ENCODE measurements at regions not wholly inside any gene's neighbourhood (a gene's known extent, or its start where the extent isn't known, plus 50 kb on each side); places are given as distances from the start of the nearest gene placed in this dataset.

DNA sequence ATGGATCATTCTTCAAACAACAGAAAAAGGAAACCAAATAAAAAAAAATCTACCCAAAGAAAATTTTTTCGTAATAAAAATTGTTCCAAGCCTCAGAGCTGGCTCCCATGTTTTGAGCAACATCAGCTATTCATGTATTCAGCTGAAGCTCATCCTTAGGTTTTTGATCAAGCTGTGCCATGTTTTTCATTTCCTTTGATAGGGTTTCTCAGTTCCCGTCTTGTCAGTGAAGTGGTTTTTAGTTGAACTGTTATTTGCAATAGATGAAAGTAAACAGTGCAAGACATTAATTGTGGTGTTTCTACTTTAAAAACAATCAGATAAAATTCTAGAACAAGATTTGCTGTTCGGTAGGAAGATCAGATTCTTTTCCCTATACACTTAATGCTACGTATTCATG, 55.4 kb upstream of the SPTSSB start:
- no peak overlapping the region for H3K9ac ChIP-seq (replicated peaks; ENCODE audit: extremely low read depth, insufficient read depth, low read length)
- H3K4me2 ChIP-seq (ENCODE audit: insufficient read depth, low read length), result no peak overlapping the region
- H3K27me3 ChIP-seq (ENCODE audit: control insufficient read depth in 2 of 2, insufficient read depth in 2 of 2, low read length in 2 of 2), result peaks cover 4 to 5% of the 10 kb centered on the region in 2 experiments
- no TSS peak for BruUV-seq (replicated peaks)
- TF ChIP-seq POLR2A (IDR thresholded peaks at IDR 0.05; ENCODE audit: low read depth, low read length) (no peak), FOS (IDR thresholded peaks at IDR 0.05; ENCODE audit: borderline replicate concordance, insufficient read depth, low read length) (no peak), GATA2 (IDR thresholded peaks at IDR 0.05; ENCODE audit: insufficient read depth, insufficient read length, low read depth, low read length) (no peak), JUN (IDR thresholded peaks at IDR 0.05; ENCODE audit: borderline replicate concordance, insufficient read depth, insufficient read length, low read depth) (no peak), MYC (IDR thresholded peaks at IDR 0.05; ENCODE audit: low read depth, low read length) (no peak)
- H3K4me1 ChIP-seq (ENCODE audit: control insufficient read depth, extremely low read depth, insufficient read depth, low read length), result no peaks in the 10 kb centered on the region
- POLR2A ChIA-PET, result no interaction called here
- CTCF ChIA-PET, result no interaction called here
- H3K79me2 ChIP-seq (ENCODE audit: control insufficient read depth, insufficient read depth, low read length), result no peaks in the 10 kb centered on the region
- DNase-seq (ENCODE audit: low read depth, low spot score) (no peak), FAIRE-seq (no peak)
- intact Hi-C loops (cut with micrococcal nuclease) (no loop called here), dilution Hi-C loops (cut with MboI; ENCODE audit: extremely low pct_ligation_motif_present, low sequenced_read_pairs) (no loop called here)
- no peak overlapping the region for H3K4me3 ChIP-seq (replicated peaks in 1 of 3; ENCODE audit: insufficient read depth in 1 of 3, low read depth in 1 of 3, low read length in 3 of 3)
- no peaks in the 10 kb centered on the region for H3K36me3 ChIP-seq (ENCODE audit: control insufficient read depth in 2 of 2, extremely low read depth in 1 of 2, insufficient read depth in 2 of 2, low read length in 2 of 2)
- H4K20me1 ChIP-seq (replicated peaks; ENCODE audit: control insufficient read depth, extremely low read depth, insufficient read depth, low read length), result no peaks in the 10 kb centered on the region
- H3K9me1 ChIP-seq (replicated peaks; ENCODE audit: control insufficient read depth, extremely low read depth, insufficient read depth, low read length), result no peaks in the 10 kb centered on the region
- H3K9me3 ChIP-seq (replicated peaks; ENCODE audit: control insufficient read depth, insufficient read depth, low read length), result no peaks in the 10 kb centered on the region
- no peak overlapping the region for H3K27ac ChIP-seq (ENCODE audit: insufficient read depth, low read depth, low read length)
- H2AFZ ChIP-seq (ENCODE audit: low read depth, low read length), result no peak overlapping the region

DNA sequence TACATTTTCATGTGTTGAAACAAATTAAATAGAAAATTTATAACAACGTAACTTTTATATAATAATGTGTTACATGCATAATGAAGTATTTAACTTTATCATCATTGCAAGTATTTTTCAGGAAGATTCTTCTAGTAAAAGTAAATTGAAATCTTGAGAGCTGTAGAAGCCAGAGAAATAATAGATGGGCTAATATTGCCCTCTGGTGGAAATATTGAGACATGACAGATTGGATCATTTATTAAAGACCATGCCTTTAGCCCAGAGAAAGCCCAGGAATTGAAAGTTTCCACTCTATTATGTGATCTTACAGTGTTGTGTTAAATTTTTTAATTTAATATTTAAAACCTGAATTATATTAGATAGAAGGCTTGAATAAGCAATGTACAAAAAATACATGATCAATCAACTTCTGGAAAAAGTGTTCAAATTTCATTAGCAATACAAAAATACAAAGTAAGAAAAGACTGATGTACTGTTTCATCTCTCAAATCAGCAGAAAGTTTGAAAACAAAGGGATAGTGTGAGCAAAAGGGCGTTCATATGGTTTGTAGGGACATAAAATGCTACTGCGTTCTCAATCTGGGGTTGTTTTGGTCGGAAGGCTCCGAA, 52.7 kb upstream of the SPTSSB start:
- Histone ChIP-seq H3K27ac (ENCODE audit: insufficient read depth, low read depth, low read length) (no peak overlapping the region), H3K27me3 (ENCODE audit: control insufficient read depth in 2 of 2, insufficient read depth in 2 of 2, low read length in 2 of 2) (peaks cover 1 to 5% of the 10 kb centered on the region in 2 experiments), H4K20me1 (replicated peaks; ENCODE audit: control insufficient read depth, extremely low read depth, insufficient read depth, low read length) (no peaks in the 10 kb centered on the region), H3K9ac (replicated peaks; ENCODE audit: extremely low read depth, insufficient read depth, low read length) (no peak overlapping the region), H3K4me1 (ENCODE audit: control insufficient read depth, extremely low read depth, insufficient read depth, low read length) (peaks cover 5% of the 10 kb centered on the region), H3K4me2 (ENCODE audit: insufficient read depth, low read length) (no peak overlapping the region), H2AFZ (ENCODE audit: low read depth, low read length) (no peak overlapping the region), H3K36me3 (ENCODE audit: control insufficient read depth in 2 of 2, extremely low read depth in 1 of 2, insufficient read depth in 2 of 2, low read length in 2 of 2) (no peaks in the 10 kb centered on the region), H3K9me3 (replicated peaks; ENCODE audit: control insufficient read depth, insufficient read depth, low read length) (no peaks in the 10 kb centered on the region), H3K9me1 (replicated peaks; ENCODE audit: control insufficient read depth, extremely low read depth, insufficient read depth, low read length) (no peaks in the 10 kb centered on the region), H3K79me2 (ENCODE audit: control insufficient read depth, insufficient read depth, low read length) (no peaks in the 10 kb centered on the region), H3K4me3 (replicated peaks in 1 of 3; ENCODE audit: insufficient read depth in 1 of 3, low read depth in 1 of 3, low read length in 3 of 3) (no peak overlapping the region)
- dilution Hi-C loops (cut with MboI; ENCODE audit: extremely low pct_ligation_motif_present, low sequenced_read_pairs), result no loop called here
- intact Hi-C loops (cut with micrococcal nuclease), result loop anchor here (1.0 to 5.0 kb wide), 7 partner anchors 151 to 737 kb away; no protein-coding TSS in a partner anchor
- FAIRE-seq (peak; percentile 87), DNase-seq (ENCODE audit: low read depth, low spot score) (peak; percentile 44)
- ChIA-PET CTCF (interaction anchor here (0.5 to 4.9 kb wide), 23 partner anchors 14 to 738 kb away, joined by 3 to 61 read pairs (median 4); partner anchors contain the start of gene SPTSSB), POLR2A (no interaction called here)
- no TSS peak for BruUV-seq (replicated peaks)
- no peak for TF ChIP-seq POLR2A (IDR thresholded peaks at IDR 0.05; ENCODE audit: low read depth, low read length)
- TF ChIP-seq FOS (IDR thresholded peaks at IDR 0.05; ENCODE audit: borderline replicate concordance, insufficient read depth, low read length), result no peak
- no peak for TF ChIP-seq EZH2 (IDR thresholded peaks at IDR 0.05; ENCODE audit: borderline replicate concordance, low read depth, low read length, severe bottlenecking)
- TF ChIP-seq, protein P1, sequence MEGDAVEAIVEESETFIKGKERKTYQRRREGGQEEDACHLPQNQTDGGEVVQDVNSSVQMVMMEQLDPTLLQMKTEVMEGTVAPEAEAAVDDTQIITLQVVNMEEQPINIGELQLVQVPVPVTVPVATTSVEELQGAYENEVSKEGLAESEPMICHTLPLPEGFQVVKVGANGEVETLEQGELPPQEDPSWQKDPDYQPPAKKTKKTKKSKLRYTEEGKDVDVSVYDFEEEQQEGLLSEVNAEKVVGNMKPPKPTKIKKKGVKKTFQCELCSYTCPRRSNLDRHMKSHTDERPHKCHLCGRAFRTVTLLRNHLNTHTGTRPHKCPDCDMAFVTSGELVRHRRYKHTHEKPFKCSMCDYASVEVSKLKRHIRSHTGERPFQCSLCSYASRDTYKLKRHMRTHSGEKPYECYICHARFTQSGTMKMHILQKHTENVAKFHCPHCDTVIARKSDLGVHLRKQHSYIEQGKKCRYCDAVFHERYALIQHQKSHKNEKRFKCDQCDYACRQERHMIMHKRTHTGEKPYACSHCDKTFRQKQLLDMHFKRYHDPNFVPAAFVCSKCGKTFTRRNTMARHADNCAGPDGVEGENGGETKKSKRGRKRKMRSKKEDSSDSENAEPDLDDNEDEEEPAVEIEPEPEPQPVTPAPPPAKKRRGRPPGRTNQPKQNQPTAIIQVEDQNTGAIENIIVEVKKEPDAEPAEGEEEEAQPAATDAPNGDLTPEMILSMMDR (IDR thresholded peaks at IDR 0.05; ENCODE audit: extremely low read depth in 1 of 2, insufficient read depth in 1 of 2, low read depth in 1 of 2, low read length in 2 of 2), result peak in 1 of 2 donors; percentile 40

Measured in endothelial cell of umbilical vein (primary cell).